CD4-positive, CD25-positive, alpha-beta regulatory T cell (primary cell): ENCODE measurements at regions not wholly inside any gene's neighbourhood (a gene's known extent, or its start where the extent isn't known, plus 50 kb on each side); places are given as distances from the start of the nearest gene placed in this dataset.

Experiments used
- ATAC-seq, 2 donors: fragments of 150-1000 bp; cut with Tn5 transposase; one replicate each; pipeline ENCODE4 v1.10.0; 2021; ENCODE audit warnings: low read depth in 2 of 2, moderate number of reproducible peaks in 2 of 2, moderate library complexity in 1 of 2
- DNase-seq, 3 donors: peaks; one replicate each; pipeline versions ENCODE4 v3.0.0 to v3.0.0-alpha.2; 2012 to 2022; ENCODE audit warnings: mixed read lengths in 1 of 3
- H3K27ac ChIP-seq: one replicate; pipeline ENCODE4 v1.7.0; 2013; ENCODE audit warnings: mild to moderate bottlenecking, low read length; ENCODE audit not compliant: insufficient read depth, poor library complexity, severe bottlenecking
- H3K27me3 ChIP-seq: one replicate; pipeline ENCODE4 v1.7.0; 2013; ENCODE audit warnings: low read length; ENCODE audit not compliant: control insufficient read depth, insufficient read depth
- H3K36me3 ChIP-seq: one replicate; pipeline ENCODE4 v1.7.0; 2013; ENCODE audit warnings: mild to moderate bottlenecking, low read length, moderate library complexity; ENCODE audit not compliant: control insufficient read depth, insufficient read depth
- H3K4me1 ChIP-seq: 2 replicates; pipeline ENCODE4 v1.7.0; 2013; ENCODE audit warnings: mild to moderate bottlenecking, low read length; ENCODE audit not compliant: insufficient read depth, control insufficient read depth, poor library complexity, severe bottlenecking
- H3K4me3 ChIP-seq: one replicate; pipeline ENCODE4 v1.7.0; 2013; ENCODE audit warnings: low read depth, mild to moderate bottlenecking, low read length, moderate library complexity
- H3K9me3 ChIP-seq, 2 experiments: 1 replicate in 1 of 2; 2 replicates in 1 of 2; pipeline ENCODE4 v1.7.0; 2013; ENCODE audit warnings: low read length in 2 of 2, mild to moderate bottlenecking in 1 of 2, moderate library complexity in 1 of 2; ENCODE audit not compliant: control insufficient read depth in 2 of 2
- H3K27ac Mint-ChIP-seq, 3 donors: one replicate each; pipeline ENCODE4 v1.8.0; 2020 to 2022; ENCODE audit warnings: mild to moderate bottlenecking in 3 of 3, mixed read lengths in 3 of 3, moderate library complexity in 2 of 3
- H3K27me3 Mint-ChIP-seq: one replicate; pipeline ENCODE4 v1.8.0; 2022; ENCODE audit warnings: mild to moderate bottlenecking, mixed read lengths
- H3K36me3 Mint-ChIP-seq: one replicate; pipeline ENCODE4 v1.8.0; 2020; ENCODE audit warnings: mixed read lengths
- H3K4me1 Mint-ChIP-seq, 4 donors: one replicate each; pipeline ENCODE4 v1.8.0; 2020 to 2022; ENCODE audit warnings: mixed read lengths in 4 of 4, mild to moderate bottlenecking in 1 of 4
- H3K4me3 Mint-ChIP-seq, 4 donors: one replicate each; pipeline ENCODE4 v1.8.0; 2020 to 2022; ENCODE audit warnings: mild to moderate bottlenecking in 4 of 4, mixed read lengths in 4 of 4, moderate library complexity in 3 of 4
- H3K9me3 Mint-ChIP-seq, 7 donors: one replicate each; pipeline ENCODE4 v1.8.0; 2020 to 2022; ENCODE audit warnings: mixed read lengths in 7 of 7, mild to moderate bottlenecking in 3 of 7, moderate library complexity in 2 of 7

- ATAC-seq (no peak), DNase-seq (no peak)
- Histone ChIP-seq H3K4me1 (no peaks in the 10 kb centered on the region), H3K36me3 (no peaks in the 10 kb centered on the region), H3K9me3 (no peaks in the 10 kb centered on the region), H3K27ac (no peak overlapping the region), H3K4me3 (no peak overlapping the region), H3K27me3 (no peaks in the 10 kb centered on the region)
- H3K9me3 Mint-ChIP-seq: peaks cover 0 to 4% (median 0%) of the 10 kb centered on the region in 7 donors
- H3K4me3 Mint-ChIP-seq: no peak overlapping the region
- H3K27me3 Mint-ChIP-seq: no peaks in the 10 kb centered on the region
- peaks cover 0 to 15% (median 0%) of the 10 kb centered on the region in 4 donors for H3K4me1 Mint-ChIP-seq
- no peak overlapping the region for H3K27ac Mint-ChIP-seq
- H3K36me3 Mint-ChIP-seq: no peaks in the 10 kb centered on the region
Observed at GRCh38 chr3:31170932-31171670, 276.6 kb upstream of the GADL1 start.

- H3K9me3 Mint-ChIP-seq: peaks cover 0 to 4% (median 0%) of the 10 kb centered on the region in 7 donors
- DNase-seq (no peak), ATAC-seq (no peak)
- no peaks in the 10 kb centered on the region for H3K27me3 Mint-ChIP-seq
- no peaks in the 10 kb centered on the region for H3K4me1 ChIP-seq
- no peak overlapping the region for H3K4me3 ChIP-seq
- no peak overlapping the region for H3K27ac ChIP-seq
- H3K36me3 ChIP-seq: no peaks in the 10 kb centered on the region
- H3K36me3 Mint-ChIP-seq: no peaks in the 10 kb centered on the region
- H3K4me3 Mint-ChIP-seq: no peak overlapping the region
- H3K27me3 ChIP-seq: no peaks in the 10 kb centered on the region
- peaks cover 0 to 12% (median 0%) of the 10 kb centered on the region in 4 donors for H3K4me1 Mint-ChIP-seq
- H3K9me3 ChIP-seq: no peaks in the 10 kb centered on the region
- H3K27ac Mint-ChIP-seq: no peak overlapping the region
Observed at GRCh38 chr3:31172336-31172735, 277.9 kb upstream of the GADL1 start.

DNA sequence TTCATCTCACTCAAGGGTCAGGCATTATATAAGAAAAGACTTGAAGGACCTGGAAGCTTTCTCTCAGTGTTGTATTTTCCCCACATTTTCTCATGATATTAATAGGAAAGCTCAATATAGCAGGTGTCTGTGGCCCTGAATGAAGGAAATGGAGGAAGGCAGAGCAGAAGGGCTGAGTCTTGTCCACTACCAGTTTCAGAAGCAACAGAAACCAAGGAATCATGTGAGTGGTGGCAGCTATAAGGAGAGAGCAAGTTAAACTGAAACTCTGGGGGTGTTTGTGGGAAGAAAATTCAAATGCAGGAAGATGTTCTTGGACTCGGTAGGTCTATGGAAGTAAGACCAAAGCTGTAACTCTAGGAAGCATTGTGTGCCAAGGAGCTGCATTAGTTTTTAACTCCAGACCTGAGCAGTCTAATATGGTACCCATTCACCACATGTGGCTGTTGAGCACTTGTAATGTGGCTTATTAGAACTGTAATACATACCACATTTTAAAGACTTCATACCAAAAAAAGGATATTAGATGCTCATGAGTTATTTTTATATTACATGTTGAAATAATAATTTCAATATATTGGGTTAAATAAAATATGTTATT, 278.8 kb upstream of the GADL1 start:
- H3K4me3 Mint-ChIP-seq: no peak overlapping the region
- H3K36me3 ChIP-seq: no peaks in the 10 kb centered on the region
- peak overlapping the region in 1 of 3 donors; percentile 42 for H3K27ac Mint-ChIP-seq
- DNase-seq (no peak), ATAC-seq (no peak)
- H3K27me3 ChIP-seq: no peaks in the 10 kb centered on the region
- H3K27ac ChIP-seq: no peak overlapping the region
- no peaks in the 10 kb centered on the region for H3K9me3 ChIP-seq
- peaks cover 0 to 4% (median 0%) of the 10 kb centered on the region in 7 donors for H3K9me3 Mint-ChIP-seq
- no peaks in the 10 kb centered on the region for H3K27me3 Mint-ChIP-seq
- H3K4me3 ChIP-seq: no peak overlapping the region
- H3K36me3 Mint-ChIP-seq: no peaks in the 10 kb centered on the region
- peaks cover 0 to 12% (median 1%) of the 10 kb centered on the region in 4 donors for H3K4me1 Mint-ChIP-seq
- H3K4me1 ChIP-seq: no peaks in the 10 kb centered on the region

DNA sequence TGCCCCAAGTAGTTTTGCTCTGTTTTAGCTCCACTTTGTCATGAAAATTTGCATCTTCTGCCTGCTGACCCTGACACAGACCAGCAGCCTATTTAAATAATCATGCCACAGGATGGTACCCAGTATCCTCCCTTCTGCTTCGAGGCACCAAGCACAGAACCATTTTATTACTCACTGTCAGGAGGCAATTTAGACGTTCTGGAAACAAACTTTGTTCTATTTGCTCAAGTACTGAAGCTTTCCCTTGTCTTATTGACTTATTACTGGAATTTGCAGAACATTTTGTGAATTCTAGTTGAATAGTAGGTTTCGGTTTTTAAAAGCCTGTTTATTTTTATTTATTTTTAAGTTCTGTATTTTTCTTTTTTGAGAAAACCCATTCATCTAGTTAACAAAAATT, 279.6 kb upstream of the GADL1 start:
- Mint-ChIP-seq H3K36me3 (no peaks in the 10 kb centered on the region), H3K27me3 (no peaks in the 10 kb centered on the region), H3K4me3 (no peak overlapping the region), H3K27ac (no peak overlapping the region), H3K9me3 (peaks cover 0 to 4% (median 0%) of the 10 kb centered on the region in 7 donors), H3K4me1 (peaks cover 0 to 12% (median 4%) of the 10 kb centered on the region in 4 donors)
- no peaks in the 10 kb centered on the region for H3K36me3 ChIP-seq
- no peak overlapping the region for H3K4me3 ChIP-seq
- no peaks in the 10 kb centered on the region for H3K9me3 ChIP-seq
- no peak for ATAC-seq
- H3K27ac ChIP-seq: no peak overlapping the region
- no peak for DNase-seq
- no peaks in the 10 kb centered on the region for H3K27me3 ChIP-seq
- H3K4me1 ChIP-seq: no peaks in the 10 kb centered on the region

DNA sequence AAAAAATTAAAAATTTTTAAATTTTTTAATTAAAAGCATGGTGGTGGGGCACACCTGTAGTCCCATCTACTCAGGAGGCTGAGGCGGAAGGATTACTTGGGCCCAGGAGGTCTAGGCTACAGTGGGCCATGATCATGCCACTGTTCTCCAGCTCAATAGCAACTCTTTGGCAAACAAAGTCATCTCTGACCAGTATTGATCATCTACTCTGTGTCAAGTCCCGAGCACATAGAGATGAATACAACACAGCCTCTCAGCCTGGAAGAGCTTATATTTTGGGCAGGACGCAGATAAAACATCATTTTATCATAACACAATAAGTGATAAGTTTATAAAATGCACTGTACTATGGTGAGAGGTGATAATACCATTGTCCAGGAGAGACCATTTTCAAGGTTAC, 281.6 kb upstream of the GADL1 start:
- Histone ChIP-seq H3K4me3 (no peak overlapping the region), H3K36me3 (no peaks in the 10 kb centered on the region), H3K27ac (no peak overlapping the region), H3K9me3 (no peaks in the 10 kb centered on the region), H3K4me1 (no peaks in the 10 kb centered on the region), H3K27me3 (no peaks in the 10 kb centered on the region)
- H3K4me1 Mint-ChIP-seq: peaks cover 0 to 10% (median 4%) of the 10 kb centered on the region in 4 donors
- H3K27ac Mint-ChIP-seq: no peak overlapping the region
- no peak overlapping the region for H3K4me3 Mint-ChIP-seq
- ATAC-seq (no peak), DNase-seq (no peak)
- H3K9me3 Mint-ChIP-seq: peaks cover 0 to 5% (median 1%) of the 10 kb centered on the region in 7 donors
- H3K36me3 Mint-ChIP-seq: no peaks in the 10 kb centered on the region
- no peaks in the 10 kb centered on the region for H3K27me3 Mint-ChIP-seq

DNA sequence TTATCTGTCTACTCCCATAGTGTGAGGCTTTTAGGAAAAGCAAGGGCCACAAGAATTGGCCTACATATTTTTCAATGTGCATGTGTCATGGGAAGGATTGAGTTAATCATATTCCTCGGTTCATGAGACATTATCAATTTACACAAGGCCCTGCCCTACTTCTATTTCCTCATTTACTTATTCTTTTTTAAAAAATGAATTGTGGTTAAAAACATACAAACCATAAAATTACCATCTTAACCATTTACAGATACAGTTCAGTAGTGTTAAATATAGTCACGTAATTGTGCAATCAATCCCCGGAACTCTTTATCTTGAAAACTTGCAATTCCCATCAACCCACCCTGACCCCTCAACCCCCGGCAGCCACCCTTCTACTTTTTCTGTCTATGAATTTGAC, 284.0 kb upstream of the GADL1 start:
- peaks cover 0 to 5% (median 0%) of the 10 kb centered on the region in 7 donors for H3K9me3 Mint-ChIP-seq
- Histone ChIP-seq H3K4me3 (no peak overlapping the region), H3K9me3 (no peaks in the 10 kb centered on the region), H3K27ac (no peak overlapping the region), H3K4me1 (no peaks in the 10 kb centered on the region), H3K27me3 (no peaks in the 10 kb centered on the region), H3K36me3 (no peaks in the 10 kb centered on the region)
- no peak overlapping the region for H3K27ac Mint-ChIP-seq
- H3K27me3 Mint-ChIP-seq: no peaks in the 10 kb centered on the region
- DNase-seq (no peak), ATAC-seq (no peak)
- H3K4me3 Mint-ChIP-seq: no peak overlapping the region
- peaks cover 0 to 9% (median 0%) of the 10 kb centered on the region in 4 donors for H3K4me1 Mint-ChIP-seq
- no peaks in the 10 kb centered on the region for H3K36me3 Mint-ChIP-seq

DNA sequence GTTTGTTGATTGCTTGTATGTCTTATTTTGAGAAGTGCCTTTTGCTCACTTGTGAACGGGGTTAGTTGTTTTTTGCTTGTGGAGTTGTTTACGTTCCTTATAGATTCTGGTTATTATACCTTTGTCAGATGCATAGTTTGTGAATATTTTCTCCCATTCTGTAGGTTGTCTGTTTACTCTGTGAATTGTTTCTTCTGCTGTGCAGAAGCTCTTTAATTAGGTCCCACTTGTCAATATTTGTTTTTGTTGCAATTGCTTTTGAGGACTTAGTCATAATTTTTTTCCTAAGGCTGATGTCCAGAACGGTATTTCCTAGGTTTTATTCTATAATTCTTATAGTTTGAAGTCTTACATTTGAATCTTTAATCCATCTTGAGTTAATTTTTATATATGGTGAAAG, 285.3 kb upstream of the GADL1 start:
- no peaks in the 10 kb centered on the region for H3K4me1 ChIP-seq
- H3K27ac Mint-ChIP-seq: no peak overlapping the region
- H3K27me3 ChIP-seq: no peaks in the 10 kb centered on the region
- no peaks in the 10 kb centered on the region for H3K36me3 ChIP-seq
- peaks cover 0 to 9% (median 0%) of the 10 kb centered on the region in 4 donors for H3K4me1 Mint-ChIP-seq
- H3K27me3 Mint-ChIP-seq: no peaks in the 10 kb centered on the region
- ATAC-seq: no peak
- H3K27ac ChIP-seq: no peak overlapping the region
- H3K9me3 Mint-ChIP-seq: peaks cover 0 to 5% (median 0%) of the 10 kb centered on the region in 7 donors
- H3K4me3 ChIP-seq: no peak overlapping the region
- H3K4me3 Mint-ChIP-seq: no peak overlapping the region
- H3K36me3 Mint-ChIP-seq: no peaks in the 10 kb centered on the region
- no peak for DNase-seq
- no peaks in the 10 kb centered on the region for H3K9me3 ChIP-seq

DNA sequence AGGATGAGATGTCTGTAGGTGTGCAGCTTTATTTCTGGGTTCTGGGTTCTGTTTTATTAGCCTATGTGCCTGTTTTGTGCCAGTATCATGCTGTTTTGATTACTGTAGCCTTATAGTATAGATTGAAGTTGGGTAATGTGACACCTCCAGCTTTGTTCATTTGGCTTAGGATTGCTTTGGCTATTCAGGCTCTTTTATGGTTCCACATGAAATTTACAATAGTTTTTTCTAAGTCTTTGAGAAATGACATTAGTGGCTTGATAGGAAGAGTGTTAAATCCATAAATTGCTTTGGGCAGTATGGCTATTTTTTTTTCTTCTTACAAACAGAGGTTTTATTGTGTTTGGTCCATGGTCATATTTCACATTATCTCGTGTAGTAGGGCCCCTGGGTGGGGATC, 285.8 kb upstream of the GADL1 start:
- Histone ChIP-seq H3K4me3 (no peak overlapping the region), H3K36me3 (no peaks in the 10 kb centered on the region), H3K9me3 (no peaks in the 10 kb centered on the region), H3K27me3 (no peaks in the 10 kb centered on the region), H3K4me1 (no peaks in the 10 kb centered on the region), H3K27ac (no peak overlapping the region)
- Mint-ChIP-seq H3K4me3 (no peak overlapping the region), H3K27ac (no peak overlapping the region), H3K36me3 (no peaks in the 10 kb centered on the region), H3K27me3 (no peaks in the 10 kb centered on the region), H3K4me1 (peaks cover 0 to 9% (median 0%) of the 10 kb centered on the region in 4 donors), H3K9me3 (peaks cover 0 to 5% (median 0%) of the 10 kb centered on the region in 7 donors)
- ATAC-seq: no peak
- no peak for DNase-seq
